GM21619 (cell line): ENCODE measurements at regions not wholly inside any gene's neighbourhood (a gene's known extent, or its start where the extent isn't known, plus 50 kb on each side); places are given as distances from the start of the nearest gene placed in this dataset.
"Not testable (repeated sequence)": the region's sequence is repeated elsewhere in the genome, so short reads cannot be mapped to it uniquely, and the experiment has no call there.

Source experiments
- ATAC-seq: cut with Tn5 transposase; IDR thresholded peaks from one replicate; pipeline ENCODE4 v1.9.1; 2021; ENCODE audit not compliant: unreplicated experiment

DNA sequence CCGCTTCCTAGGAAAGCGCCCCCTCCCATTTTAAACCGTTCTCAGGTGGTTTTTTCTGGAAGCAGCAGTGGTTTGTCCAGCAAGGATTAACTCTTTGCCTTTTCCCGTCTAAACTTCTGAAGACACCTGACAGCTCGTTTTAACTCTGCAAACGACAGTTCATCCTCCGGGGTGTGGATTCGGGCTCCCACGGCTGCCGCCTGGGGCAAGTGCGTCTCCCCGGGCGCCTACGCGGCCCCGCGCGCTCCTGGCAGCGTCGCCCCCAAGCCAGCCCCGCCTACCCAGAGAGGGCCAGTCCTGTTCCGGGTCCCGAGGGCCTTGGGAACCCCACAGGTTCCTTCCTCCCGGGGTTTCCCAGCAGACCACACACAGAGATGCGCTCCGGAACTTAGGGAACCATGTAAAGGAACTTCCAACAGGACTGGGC is 54.4 kb downstream of the PRR18 start:
- no peak for ATAC-seq

DNA sequence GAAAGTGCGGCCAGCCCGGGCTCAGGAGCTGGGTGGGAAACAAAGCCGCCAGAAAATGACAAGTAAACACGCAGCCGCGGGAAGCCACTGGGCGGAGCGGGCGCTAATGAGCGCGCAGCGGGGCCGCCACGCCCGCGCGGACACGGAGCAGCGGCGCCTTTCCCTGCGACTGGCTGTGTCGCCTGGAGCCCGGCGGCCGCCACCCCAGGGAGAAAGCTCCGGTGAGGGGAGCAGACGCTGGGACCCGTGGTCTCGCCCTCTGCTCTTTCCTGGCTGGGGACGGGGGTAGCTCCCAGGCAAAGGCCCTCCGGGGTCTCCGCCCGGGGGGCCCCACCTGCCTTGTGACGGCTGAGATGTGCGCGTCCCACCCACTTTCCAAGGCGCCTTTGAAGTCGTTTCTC is 54.9 kb downstream of the PRR18 start:
- no peak for ATAC-seq

DNA sequence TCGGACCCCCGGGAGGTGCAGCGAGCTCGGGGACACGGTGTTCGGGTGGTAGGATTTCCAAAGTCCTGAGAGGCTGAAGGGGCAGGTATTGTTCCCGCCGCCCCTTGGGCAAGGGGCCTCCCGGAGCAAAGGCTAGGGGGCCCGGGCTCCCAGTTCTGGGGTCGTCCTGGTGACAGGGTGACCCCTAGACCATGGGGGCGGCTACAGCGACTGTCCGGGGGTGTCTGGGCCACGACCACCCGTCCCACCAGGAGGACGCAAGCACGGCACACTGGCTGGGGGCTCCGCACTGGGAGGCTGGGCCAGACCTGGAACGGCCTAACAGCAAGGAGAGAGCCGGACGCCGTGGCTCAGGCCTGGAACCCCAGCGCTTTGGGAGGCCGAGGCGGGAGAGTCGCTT is 55.6 kb downstream of the PRR18 start:
- ATAC-seq, result no peak

DNA sequence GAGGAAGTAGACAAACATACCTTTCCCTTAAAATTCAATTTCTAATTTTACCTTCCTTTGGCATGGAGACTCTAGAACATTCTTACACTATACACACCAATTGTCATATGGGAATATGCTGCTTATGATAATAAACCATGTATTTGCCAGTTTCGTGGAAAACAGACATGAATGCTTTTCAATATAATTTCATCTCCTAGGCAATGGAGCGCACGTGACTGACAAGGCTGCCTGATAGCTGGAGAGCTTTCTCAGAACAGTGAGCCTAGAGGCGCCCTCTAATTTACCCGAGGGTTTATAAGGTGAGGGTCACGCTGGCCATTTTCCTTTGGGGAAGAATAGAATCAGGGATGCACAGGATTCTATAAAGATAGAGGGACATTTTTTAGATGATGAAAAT is 56.5 kb downstream of the PRR18 start:
- no peak for ATAC-seq

DNA sequence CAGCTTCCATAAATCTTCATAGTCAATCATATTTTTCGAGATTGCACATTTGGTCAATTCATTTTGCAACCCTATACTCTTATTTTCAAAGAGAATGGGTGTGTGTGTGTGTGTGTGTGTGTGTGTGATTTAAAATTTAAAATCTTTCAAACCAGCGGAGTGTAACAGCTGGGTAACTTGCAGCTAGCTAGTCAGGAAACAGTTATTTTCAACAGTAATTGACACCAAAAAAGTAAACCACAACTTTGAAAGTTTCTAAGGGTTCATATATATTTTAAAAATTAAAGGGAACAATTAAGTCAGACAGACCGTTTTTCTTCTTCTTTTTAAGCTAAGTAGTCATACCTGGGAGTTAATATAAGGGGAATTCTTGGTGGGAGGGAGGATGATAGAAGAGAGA is 57.0 kb downstream of the PRR18 start:
- no peak for ATAC-seq

DNA sequence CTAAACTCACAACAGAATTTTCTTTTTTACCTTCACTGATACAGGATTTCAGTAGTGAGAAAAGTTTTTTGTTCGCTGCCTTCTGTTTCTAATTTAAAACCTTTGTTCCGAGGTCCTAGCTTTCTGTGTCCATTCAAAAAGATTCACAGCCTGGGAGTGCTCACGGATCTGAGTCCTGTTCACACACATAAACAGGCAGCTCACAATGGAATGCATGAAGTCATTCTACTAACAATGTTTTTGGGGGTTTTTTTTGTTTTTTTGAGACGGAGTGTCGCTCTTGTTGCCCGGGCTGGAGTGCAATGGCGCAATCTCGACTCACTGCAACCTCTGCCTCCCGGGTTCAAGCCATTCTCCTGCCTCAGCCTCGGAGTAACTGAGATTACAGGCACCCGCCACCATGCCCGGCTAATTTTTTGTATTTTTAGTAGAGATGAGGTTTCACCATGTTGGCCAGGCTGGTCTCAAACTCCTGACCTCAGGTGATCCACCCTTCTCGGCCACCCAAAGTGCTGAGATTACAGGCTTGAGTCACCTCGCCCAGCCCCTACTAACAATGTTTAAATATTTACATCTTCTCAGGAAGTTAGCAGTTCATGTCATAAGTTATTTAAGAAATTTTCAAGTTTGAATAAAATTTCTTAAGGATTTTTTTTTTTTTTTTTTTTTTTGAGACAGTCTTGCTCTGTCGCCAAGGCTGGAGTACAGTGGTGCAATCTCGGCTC is 59.0 kb downstream of the PRR18 start:
- ATAC-seq, result not testable (repeated sequence)

DNA sequence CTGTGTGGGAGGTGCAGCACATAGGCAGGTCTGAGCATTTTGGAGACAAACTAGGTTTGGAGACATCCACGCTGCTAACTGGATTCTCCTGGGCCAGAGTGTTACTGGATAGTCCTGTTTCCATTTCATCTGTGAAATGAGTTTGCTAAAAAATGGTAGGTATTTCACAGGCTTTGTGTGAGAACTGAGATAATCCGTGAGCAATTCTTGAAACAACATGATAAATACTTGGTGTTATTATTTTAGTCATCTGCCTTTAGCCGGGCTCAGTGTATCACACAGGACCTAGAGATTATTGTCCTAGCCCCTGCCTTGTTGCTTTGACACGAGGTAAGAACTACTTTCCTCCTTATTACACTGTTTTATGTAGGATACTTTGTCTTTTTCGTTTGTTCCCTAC is 63.0 kb downstream of the PRR18 start:
- ATAC-seq, result no peak

DNA sequence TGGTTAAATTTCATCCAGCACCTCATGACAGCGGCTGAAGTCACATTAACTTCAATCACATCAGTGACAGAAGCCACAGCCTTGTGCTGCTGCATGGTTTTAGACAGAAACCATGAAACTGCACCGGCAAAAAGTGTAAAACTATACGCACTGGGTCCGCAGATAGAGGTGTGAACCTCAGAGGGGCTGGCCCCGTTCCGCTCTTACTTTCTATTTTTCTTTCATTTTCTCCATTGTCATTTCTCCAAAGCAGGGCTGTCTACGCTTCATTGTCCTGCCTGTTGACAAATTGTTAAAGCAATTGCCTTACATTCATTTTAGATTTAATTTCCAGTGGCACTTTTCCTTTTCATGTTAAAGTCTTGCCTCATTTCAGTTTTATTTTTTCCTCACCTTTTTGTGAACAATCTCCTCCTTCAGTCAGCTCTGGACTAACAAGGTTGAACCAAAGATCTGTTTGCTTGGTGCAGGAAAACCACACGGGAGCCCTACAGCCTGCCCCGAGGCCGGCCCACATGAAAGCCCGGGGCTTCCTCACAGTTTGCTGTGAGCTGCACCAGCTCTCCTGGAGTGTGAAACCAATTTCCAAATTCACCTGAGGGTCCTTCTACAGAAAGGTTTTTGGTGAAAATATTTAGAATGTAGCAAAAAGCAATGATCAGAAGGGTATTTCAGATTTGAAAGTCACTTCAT is 63.7 kb downstream of the PRR18 start:
- ATAC-seq, result peak; percentile 97

DNA sequence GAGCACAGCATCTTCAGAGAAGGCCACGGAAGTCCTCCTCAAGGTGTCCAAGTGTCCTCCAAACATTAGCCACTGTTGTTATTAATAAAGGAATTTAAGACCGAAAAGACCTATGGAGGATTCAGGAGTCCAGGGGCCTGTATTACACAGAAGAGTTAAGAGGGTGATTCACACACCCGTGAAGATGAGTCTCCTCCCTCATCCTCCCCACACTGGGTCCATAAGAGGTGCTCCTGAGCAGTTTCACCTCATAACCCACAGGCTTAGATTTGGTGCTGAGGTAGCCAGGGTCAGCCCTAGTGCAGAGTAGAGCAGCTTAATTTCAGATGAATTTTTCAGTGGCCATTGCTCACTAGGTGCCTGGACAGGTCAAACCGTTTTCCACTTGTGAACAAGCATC is 65.3 kb downstream of the PRR18 start:
- ATAC-seq, result no peak

DNA sequence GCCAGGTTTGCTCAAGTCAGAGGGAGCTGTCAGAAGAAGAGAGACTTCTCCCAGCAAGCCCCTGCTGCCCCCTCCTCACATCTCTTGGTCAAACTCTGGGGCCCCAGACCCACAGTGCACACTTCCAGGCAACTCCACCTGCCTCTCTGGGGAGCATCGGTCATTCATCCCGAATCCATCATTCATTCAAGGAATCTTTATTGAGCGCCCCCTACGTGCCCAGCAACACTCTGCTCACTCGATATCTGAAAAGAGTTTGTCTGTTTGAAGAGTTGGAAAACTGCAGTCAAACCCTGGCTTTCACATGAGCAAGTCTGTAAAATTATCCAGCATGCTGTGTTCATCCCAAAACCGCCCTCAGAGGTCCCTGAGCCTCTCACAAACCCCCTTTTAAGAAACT is 66.2 kb downstream of the PRR18 start:
- no peak for ATAC-seq

DNA sequence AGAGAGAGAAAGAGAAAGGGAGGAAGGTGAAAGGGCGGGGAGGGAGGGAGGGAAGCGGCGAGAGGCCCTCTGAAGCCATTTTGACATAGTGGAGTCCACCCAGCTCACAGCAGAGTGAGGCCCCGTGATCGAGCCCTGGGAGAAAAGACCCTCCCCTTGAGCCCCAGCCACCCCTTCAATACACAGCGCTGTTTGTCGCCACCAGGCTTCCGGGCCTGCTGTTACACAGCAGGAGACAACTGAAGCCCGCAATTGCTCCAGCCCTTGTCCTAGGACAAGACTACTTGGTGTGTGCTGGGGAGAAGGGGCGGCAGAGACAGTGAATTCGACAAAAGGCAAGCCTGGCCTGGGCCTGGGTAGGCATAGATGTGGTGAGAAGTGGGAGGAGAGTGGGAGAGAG is 67.3 kb downstream of the PRR18 start:
- no peak for ATAC-seq

DNA sequence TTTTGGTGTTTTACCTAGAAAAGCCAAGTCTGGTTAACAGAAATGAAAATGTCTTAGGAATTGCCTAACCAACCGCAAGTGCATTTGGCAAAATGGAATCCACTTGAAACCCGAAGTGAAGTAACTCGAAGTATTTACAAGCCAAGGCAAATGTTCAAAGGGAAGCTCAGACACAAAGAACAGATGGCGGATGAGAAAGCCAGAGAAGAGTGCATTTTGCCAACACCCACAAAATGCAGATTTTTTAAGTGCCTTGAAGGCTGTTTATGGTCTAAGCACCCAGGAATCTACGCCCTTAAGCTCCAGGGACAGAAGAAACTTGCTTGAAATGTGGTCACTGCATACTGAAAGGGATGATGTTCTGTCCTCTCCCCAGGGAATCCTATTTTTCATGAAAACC is 70.0 kb upstream of the TBXT start:
- no peak for ATAC-seq

DNA sequence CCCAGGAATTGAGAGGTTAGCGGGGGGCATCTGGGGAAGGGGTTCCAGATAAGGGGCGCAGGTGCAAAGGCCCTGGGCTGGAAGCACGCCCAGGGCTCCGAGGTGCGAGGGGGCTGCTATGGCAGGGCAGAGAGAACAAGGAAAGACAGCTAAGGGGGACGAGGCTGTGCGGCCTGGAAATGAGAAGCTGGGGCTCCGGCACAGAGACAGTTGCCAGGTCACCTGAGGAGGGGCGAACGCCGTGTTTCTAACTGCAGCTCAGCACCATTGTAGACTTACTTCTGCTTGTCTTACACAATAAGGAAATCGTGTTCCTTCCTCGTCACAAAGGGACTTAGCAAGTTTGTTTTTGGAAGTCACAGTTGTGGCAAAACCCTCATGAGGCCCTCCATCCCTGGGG is 68.9 kb upstream of the TBXT start:
- no peak for ATAC-seq

DNA sequence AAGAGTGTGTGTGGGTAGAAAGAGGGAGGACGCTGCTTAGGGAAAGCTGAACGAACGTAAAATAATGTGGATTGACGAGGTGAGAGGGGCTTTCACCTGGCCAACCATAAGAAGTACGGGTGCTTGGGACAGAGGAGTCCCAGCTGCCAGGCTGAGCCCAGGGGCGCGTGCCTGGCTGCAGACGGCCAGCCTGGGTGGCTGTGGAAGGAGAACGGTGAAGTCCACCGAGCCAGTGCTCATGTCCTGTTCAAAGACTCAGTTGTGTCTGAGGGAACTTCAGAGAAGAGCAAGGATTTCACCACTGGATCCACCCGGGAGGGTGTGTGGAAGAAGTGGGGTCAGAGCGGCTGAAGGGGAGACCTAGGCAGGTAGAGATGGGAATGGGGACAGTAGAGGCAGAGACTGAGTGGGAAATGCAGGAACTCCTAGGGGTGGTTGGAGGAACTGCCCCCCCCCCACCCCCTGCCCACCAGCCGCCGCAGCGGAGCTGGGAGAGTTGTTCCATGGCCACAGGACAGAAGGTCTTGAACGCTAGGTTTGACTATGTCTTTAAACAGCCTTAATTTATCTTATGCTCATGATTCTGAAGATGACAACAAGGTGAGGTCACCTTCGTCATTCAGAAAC is 68.1 kb upstream of the TBXT start:
- no peak for ATAC-seq

DNA sequence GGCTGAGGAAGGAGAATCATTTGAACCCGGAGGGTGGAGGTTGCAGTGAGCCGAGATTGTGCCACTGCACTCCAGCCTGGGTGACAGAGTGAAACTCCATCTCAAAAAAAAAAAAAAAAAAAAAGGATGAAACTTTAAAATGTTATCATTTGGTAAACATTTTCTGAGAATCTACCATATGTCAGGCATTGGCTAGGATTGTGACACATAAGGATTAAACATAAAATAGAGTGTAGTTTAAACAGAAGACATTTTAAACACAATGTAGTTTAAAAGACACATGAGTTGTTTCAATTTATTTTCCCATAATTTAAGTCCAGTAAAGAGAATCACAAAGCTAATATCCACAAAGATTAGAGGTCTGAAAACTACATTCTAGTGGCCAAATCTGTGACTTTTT is 63.5 kb upstream of the TBXT start:
- ATAC-seq, result not testable (repeated sequence)

DNA sequence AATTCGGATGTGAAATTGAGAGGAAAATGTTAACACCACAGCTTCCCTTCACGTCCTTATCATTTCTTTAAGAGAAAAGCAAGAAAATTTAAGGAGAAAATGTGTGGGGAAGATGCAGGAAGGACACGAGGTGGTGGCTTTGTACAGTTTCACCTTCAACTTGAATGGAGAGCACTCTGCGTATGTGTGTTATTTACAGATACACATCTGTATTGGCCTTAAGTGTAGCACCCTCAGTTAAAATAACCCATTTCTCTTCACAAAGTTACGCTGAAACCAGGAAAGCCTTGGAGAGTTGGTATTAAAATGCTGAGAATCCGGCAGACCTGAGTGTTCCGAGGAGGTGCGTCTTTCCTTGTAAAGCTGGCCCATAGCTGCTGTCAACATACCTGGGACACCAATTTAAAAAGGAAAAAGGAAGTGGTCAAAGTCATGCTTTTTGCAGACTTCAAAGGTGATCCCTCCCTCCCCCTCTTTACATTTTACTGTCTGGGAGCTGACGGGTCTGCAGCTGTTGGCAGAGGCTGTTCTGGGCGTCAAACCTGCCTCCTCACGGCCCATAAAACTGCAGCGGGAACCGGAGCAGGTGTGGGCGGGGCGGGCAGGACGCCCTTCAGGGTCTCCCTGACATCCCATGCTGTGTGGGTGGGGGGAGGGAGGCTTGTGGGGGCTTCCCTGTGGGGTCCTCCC is 61.3 kb upstream of the TBXT start:
- no peak for ATAC-seq

DNA sequence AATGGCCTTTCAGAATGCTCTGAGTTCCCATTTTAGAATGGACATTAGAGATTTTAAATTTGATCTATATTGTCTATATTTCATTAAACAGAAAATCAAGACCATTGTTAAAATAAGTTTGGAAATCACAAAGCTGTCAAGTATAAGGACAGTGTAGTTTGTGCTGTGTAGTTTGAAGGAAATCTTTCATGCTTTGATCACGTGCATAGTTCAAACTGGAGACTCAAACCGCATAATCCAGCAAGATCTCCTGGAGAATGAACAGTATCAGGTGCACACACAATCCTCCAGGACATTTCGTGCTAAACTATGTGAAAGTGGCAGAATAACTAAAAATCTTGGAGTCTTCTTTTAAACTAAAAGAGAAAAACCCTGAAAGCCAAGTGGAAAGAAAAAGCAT is 60.8 kb upstream of the TBXT start:
- no peak for ATAC-seq

DNA sequence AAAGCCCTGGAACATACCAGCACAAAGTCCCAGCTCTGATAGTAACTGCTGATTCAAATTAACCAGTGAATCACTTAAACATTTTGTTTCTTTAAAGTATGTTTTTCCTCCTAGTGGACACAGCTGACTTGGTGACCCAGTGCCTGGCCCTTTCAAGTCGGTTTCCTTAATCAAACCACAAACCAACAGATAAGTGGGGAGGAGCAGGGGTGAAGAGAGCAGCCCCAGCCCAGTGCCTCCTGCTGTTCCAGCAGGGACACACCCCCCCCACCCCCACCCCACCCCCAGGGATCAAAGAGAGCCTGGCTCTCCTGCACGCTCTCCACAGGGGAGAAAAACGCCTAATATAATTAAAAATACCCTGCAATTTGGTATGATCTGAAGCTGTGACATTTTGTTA is 55.4 kb upstream of the TBXT start:
- ATAC-seq, result no peak

DNA sequence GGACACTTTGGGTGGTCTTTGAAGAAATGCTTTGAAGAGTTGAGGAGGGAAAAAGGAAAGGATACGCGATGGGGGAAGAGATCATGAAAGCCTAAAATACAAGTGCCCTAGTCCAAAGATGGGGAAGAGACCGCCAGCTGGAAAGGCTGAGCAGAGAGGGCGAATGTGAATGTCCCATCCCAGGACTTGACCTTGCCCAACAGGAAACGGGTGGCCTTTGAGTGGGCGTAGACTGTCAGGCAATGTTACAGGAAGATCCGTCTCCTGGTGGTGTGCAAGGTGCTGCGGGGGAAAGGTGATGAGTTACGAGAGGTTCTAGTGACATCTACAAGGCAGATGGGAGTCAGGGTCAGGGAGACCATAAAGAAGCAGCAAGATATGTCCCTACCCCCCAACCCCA is 55.0 kb upstream of the TBXT start:
- ATAC-seq, result no peak

DNA sequence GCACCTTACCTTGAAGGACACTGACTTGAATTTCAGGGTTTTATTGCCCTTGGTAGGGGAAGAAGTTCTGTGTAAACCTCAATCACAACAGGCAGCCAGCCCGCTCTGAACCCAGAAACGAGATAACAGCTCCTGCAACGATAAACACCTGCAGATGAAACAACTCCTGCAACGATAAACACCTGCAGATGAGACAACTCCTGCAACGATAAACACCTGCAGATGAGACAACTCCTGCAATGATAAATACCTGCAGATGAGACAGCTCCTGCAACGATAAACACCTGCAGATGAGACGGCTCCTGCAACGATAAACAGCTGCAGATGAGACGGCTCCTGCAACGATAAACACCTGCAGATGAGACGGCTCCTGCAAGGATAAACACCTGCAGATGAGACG is 54.0 kb upstream of the TBXT start:
- ATAC-seq, result no peak

DNA sequence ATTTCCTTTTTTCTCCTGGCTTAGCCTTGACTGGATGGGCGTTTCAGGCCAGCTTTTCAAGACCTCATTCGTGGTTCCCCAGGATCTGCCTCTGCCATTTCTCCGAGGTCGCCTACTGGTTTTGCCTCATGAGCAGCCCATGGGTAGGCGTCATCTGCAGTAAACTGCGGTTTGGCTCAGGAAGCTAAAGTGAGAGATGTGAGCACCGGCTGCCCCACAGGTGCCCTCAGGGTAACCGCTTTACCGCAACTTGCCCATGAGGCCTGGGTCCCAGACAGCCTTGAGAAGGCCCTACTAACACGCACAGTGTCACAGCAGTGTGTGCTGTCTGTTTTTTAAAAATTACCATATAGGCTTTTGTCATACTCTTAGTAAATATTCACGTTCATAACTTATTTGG is 53.4 kb upstream of the TBXT start:
- ATAC-seq, result no peak
